ENCODE measurements at regions not wholly inside any gene's neighbourhood (a gene's known extent, or its start where the extent isn't known, plus 50 kb on each side); places are given as distances from the start of the nearest gene placed in this dataset.

DNA sequence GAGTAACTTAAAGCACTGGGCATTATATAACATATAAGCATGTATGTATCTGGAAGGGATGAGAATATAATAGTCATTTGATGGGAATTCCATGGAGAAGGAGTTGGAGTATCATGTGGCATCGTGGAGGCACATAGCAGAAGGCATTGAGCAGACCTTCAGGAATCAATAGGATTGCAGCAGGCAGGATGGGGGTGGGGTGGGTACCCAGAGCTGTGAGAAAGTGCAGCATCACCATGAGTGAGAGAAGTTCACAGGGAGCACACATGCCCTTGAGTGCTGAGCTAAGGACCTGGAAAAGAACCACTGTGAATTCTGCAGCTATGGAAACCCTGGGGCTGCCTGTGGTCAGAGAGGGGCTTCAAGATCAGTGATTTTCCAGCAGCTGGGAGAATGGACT, 57.3 kb downstream of the MED10 start:
- TF ChIP-seq CTCF (IDR thresholded peaks at IDR 0.05) (no peak), POLR2A (IDR thresholded peaks at IDR 0.05) (no peak), POLR2AphosphoS5 (IDR thresholded peaks at IDR 0.05) (no peak)

Measured in transverse colon (tissue), 4 donors.